ENCODE measurements at regions not wholly inside any gene's neighbourhood (a gene's known extent, or its start where the extent isn't known, plus 50 kb on each side); places are given as distances from the start of the nearest gene placed in this dataset.
A peak's percentile ranks its signal among the peaks of the same experiment; 100 is the strongest.

GRCh38 chr2:18763338-18763737 lies 174.0 kb upstream of the NT5C1B start:
- DNase-seq = no peak

GRCh38 chr2:18762667-18763066 lies 173.3 kb upstream of the NT5C1B start:
- no peak for DNase-seq

DNA sequence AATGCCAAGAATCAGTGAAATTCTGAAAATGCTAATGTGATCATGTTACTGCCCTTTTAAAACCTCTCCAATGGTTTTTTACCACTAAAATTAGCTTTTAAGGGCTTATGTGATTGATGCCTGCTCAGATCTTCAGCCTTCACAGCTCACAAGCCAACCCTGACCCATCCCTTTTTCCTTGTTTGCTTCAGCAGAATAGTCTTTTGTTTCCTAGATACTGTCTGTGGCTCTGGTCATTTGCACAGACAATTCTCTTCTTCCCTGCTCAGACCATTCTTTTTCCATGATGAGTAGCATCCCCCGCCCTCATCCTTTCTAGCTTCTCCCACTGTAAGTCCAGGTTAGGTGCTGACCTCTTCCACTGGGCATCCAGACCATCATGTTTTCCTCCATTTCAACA lies 164.9 kb upstream of the NT5C1B start:
- DNase-seq = no peak

DNA sequence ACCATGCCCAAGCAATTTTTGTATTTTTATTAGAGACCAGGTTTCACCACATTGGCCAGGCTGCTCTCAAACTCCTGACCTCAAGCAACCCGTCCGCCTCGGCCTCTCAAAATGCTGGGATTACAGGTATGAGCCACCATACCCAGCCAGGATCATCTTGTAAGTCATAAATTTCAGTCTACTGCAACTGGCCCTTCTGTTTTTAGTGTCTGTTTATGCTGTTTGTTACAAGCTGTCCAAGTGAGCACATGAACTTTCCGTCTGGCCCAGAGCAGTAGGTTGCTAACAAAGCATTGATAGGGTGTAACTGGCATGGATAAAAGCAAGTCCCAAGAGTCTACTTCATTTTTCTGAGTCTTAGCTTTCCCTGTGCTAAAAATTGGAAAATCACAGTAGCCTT lies 164.4 kb upstream of the NT5C1B start:
- DNase-seq = no peak

GRCh38 chr2:18752667-18753422 lies 163.5 kb upstream of the NT5C1B start:
- no peak for DNase-seq

- no peak for DNase-seq
Measured at GRCh38 chr2:18752022-18752493, 162.7 kb upstream of the NT5C1B start.

- no peak for DNase-seq
Measured at GRCh38 chr2:18750672-18751554, 161.5 kb upstream of the NT5C1B start.

GRCh38 chr2:18749912-18750526 lies 160.7 kb upstream of the NT5C1B start:
- peak; percentile 35 to 52 for DNase-seq

- DNase-seq = no peak
Measured at GRCh38 chr2:18745431-18746272, 156.3 kb upstream of the NT5C1B start.

DNA sequence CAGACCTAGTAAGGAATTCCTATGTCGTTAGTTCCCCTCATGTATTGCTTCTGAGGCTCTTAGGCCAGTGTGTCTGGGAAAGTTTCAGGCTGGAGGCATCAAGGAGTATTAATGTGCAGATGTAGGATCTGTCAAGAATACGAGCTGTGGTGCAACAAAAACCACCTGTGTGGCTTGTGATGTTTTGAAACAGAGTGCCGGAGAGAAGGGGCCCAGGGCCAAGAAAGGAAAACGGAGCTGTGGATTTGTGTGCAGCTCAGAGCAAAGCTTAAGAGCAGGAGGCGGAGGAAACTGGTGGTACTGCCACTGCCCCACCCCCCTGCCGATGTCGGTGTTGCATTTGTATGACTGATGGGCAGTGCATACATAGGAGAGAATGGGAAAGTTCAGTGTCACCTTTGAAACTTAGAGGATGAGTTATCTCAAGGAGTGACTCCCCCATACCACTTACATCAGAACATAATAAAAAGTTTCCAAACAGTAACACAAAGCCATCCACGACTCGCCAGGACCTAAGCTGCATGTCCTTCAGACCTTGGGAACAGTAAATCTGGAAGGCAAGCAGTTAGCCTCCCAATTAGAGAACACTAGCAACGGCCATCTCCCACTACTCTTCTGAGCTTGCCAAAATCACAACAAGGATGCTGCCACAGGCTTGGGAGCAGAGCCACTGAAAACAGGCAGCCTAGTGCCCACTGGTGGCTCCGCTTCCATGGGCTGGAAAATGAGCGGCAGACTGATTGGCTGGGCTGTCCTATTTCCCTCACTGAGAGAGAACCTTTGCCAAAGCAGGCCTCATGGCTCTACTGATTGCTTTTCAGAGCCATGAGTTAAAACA lies 152.7 kb upstream of the NT5C1B start:
- no peak for DNase-seq

DNA sequence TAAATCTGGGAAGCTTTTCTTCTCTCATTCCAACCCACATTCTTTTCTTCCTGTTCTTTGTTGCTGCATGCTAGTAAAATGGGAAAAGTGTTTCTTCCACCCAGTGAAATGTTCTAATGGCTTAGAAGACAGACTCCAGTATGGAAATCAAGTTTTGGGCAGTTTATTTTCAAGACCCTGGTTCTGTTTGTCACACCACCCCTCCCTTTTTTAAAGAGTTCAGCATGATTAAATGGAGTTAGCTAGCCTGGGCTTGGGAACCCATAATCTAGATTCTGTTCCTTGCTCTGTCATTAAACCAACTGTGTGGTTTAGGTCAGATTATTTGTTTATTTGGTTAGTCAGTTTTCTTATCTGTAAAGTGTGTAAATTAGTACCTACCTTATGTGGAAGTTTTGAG lies 151.8 kb upstream of the NT5C1B start:
- DNase-seq = no peak

DNA sequence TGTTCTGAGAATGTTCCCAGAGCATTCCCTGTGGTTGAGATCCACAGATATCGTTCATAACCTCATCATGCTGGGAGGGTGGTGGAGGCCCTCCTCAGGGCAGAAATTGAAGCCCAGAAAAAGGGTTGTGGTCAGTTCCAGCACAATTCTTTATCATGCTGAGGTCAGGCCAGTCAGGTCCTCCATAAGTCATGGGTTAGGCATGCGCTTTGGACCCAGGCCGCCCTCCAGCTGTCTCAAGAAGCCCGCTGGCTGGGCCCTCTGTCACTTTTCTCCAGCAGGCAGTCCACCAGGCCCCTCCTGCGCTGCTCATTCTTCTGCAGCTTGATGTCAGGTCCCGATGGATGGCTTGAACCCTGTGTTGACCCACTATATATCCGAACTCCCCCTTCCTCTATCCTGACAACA lies 151.1 kb upstream of the NT5C1B start:
- DNase-seq = no peak

GRCh38 chr2:18731666-18732065 lies 142.3 kb upstream of the NT5C1B start:
- DNase-seq = no peak

GRCh38 chr2:18724371-18725145 lies 135.2 kb upstream of the NT5C1B start:
- no peak for DNase-seq

GRCh38 chr2:18723219-18723618 lies 133.8 kb upstream of the NT5C1B start:
- DNase-seq = no peak

DNA sequence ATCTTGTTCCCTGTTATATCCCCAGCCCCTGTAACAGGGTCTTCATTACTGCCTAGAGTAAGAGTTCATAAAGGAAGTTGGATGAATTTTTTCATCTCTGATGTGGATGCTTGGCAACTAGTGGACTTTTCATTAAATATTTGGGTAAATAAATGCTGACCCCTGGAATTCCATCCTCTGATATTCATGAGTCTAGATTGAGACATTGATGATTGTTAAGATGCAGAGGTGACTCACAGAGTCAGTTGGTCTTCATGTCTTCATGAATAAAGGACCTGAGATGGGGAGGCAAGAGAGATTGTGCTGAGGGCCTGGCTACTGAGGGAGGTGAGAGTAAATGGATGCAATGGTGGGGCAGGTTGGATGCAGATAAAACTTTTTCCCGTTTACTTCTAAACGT lies 132.7 kb upstream of the NT5C1B start:
- no peak for DNase-seq

DNA sequence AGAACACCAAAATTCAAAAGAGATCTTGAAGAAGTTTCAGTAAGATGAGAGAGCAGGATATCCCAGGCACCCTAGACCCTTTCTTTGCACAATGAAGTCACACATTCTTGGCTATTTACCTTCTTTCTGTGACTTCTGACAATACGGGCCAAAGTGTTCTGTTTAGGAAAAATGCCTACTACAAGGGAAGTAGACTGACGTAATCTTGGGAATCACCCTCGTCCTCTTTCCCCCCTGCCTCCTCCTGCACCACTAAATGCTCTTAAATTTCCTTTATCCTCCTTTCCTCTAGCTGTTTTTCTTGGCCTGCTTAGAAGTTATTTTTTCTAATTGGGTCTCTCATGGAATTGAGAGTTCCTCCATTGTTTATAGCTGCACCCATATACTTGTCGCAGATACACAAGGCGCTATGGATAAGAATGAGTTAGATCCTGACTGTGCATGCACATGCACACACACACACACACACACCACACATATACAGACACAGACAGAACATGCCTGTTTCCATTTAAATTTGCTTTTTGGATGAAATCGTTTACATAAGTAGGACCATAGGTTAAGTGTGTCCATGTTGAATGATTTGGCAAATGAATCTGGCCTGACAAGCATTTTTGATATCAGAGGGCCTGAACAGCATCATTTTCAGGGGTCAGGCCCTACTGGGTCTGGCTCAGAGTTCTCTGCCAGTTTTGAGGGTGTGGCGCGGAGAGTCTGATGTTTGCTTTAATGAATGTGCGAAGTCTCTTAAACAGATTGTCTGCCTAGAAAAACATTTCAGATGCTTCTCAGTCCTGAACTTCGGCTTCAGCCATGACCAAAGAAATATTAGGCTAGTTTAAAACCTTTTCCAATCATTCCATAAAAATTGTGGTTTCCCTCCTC lies 131.9 kb upstream of the NT5C1B start:
- DNase-seq = no peak

GRCh38 chr2:18719978-18720775 lies 130.8 kb upstream of the NT5C1B start:
- DNase-seq = no peak

DNA sequence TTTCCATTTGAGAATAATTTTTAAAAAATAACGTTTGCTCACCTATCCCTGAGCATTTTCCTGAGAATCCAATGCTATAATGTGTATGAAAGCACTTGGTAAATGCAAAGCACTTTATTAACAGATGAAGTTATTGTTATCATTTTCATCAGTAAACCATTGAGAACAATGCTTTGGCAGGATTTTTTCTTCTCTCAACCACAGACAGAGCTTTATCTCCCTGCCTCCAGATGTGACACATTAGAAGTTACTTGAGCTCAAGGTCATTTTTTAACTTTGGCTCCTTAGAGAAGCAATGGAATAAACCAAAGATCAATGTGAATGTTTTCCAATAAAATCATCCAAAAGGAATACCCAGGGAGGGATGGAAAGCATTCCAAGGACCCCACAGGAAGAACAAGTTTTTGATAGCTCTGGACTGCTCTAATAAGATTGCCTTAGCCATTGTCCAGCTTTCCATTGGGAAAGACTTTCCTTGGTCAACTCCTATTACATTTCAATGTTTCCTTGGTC lies 118.9 kb upstream of the NT5C1B start:
- no peak for DNase-seq

Measured in hippocampal formation (tissue), 2 donors.